Hepatocyte (in vitro differentiated cells): ENCODE measurements at regions not wholly inside any gene's neighbourhood (a gene's known extent, or its start where the extent isn't known, plus 50 kb on each side); places are given as distances from the start of the nearest gene placed in this dataset.
A peak's percentile ranks its signal among the peaks of the same experiment; 100 is the strongest.

Experiments
- EZH2phosphoT487 ChIP-seq: fragments of 200-600 bp; sonication (generic); IDR thresholded peaks from one replicate; pipeline ENCODE4 v1.6.1; 2018; ENCODE audit warnings: antibody characterized with exemption, mild to moderate bottlenecking, low read depth, moderate library complexity; ENCODE audit not compliant: unreplicated experiment, severe bottlenecking
- TF ChIP-seq, protein P1 (sequence below): fragments of 200-600 bp; sonication (generic); IDR thresholded peaks from 2 replicates; pipeline ENCODE4 v1.5.1; 2016; ENCODE audit warnings: antibody characterized with exemption, mild to moderate bottlenecking; ENCODE audit not compliant: poor library complexity

DNA sequence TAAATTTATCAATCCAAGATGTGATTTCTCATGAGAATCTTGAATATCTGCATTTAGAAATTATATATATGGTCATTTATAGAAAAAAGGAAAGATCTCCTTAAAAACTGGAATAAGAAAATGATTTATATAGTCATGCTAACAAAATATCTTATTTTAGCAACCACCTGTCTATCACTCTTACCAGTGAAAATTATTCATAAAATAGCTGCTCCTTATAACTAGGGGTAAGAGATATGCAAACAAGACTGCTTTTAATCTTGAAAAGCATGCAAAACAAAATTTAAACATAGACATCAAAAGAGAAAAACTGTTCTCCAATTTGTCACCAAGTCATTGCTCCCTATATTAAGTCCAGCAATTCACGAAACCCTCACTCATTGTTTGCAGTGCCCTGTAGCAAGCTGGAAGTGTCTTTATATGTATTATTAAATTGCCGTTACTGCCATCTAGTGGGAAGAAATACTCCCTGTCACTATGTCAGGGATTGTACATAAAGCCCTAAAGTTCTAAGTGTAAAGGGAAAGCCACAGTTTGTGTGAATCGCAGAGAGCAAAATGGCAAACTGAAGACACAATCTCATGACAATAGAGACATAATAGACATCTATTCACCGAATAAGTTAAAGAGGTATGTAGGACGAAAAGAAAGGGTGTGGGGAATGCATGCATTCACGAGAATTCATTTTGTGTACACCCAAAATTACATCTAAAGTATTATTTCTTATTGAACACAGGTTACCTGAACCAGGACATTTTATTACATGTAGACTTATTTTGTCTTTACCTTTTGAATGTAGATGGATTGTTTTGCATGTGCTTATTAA lies 600.5 kb downstream of the USP25 start:
- TF ChIP-seq, protein P1, sequence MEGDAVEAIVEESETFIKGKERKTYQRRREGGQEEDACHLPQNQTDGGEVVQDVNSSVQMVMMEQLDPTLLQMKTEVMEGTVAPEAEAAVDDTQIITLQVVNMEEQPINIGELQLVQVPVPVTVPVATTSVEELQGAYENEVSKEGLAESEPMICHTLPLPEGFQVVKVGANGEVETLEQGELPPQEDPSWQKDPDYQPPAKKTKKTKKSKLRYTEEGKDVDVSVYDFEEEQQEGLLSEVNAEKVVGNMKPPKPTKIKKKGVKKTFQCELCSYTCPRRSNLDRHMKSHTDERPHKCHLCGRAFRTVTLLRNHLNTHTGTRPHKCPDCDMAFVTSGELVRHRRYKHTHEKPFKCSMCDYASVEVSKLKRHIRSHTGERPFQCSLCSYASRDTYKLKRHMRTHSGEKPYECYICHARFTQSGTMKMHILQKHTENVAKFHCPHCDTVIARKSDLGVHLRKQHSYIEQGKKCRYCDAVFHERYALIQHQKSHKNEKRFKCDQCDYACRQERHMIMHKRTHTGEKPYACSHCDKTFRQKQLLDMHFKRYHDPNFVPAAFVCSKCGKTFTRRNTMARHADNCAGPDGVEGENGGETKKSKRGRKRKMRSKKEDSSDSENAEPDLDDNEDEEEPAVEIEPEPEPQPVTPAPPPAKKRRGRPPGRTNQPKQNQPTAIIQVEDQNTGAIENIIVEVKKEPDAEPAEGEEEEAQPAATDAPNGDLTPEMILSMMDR = peak; percentile 77
- TF ChIP-seq EZH2phosphoT487 = no peak
